ENCODE measurements at regions not wholly inside any gene's neighbourhood (a gene's known extent, or its start where the extent isn't known, plus 50 kb on each side); places are given as distances from the start of the nearest gene placed in this dataset.

DNA sequence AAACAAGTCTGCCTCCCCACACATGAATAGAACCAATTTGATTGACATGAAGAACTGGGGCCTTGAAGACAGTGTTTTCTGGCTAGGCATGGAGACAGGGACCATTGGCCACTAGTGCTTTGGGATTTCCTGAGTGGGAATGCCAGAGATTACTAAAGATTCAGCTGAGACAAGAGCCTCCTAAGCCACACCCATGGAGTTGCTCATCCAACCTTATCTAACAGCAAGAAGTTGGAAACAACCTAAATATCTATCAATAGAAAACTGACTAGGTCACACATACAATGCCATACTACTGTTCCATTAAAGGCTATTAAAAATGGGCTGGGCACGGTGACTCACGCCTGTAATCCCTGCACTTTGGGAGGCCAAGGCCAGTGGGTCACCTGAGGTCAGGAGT is 184.1 kb downstream of the ZBTB18 start:
- TF ChIP-seq, protein P1, sequence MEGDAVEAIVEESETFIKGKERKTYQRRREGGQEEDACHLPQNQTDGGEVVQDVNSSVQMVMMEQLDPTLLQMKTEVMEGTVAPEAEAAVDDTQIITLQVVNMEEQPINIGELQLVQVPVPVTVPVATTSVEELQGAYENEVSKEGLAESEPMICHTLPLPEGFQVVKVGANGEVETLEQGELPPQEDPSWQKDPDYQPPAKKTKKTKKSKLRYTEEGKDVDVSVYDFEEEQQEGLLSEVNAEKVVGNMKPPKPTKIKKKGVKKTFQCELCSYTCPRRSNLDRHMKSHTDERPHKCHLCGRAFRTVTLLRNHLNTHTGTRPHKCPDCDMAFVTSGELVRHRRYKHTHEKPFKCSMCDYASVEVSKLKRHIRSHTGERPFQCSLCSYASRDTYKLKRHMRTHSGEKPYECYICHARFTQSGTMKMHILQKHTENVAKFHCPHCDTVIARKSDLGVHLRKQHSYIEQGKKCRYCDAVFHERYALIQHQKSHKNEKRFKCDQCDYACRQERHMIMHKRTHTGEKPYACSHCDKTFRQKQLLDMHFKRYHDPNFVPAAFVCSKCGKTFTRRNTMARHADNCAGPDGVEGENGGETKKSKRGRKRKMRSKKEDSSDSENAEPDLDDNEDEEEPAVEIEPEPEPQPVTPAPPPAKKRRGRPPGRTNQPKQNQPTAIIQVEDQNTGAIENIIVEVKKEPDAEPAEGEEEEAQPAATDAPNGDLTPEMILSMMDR (IDR thresholded peaks at IDR 0.05 in 2 of 3, conservative IDR thresholded peaks at IDR 0.05 in 1 of 3; ENCODE audit: control insufficient read depth in 2 of 3, extremely low read depth in 1 of 3, insufficient read depth in 1 of 3, low read depth in 3 of 3, low read length in 3 of 3): no peak
- TF ChIP-seq FOS (IDR thresholded peaks at IDR 0.05; ENCODE audit: borderline replicate concordance, extremely low read depth, insufficient read length) (no peak), EZH2 (IDR thresholded peaks at IDR 0.05; ENCODE audit: borderline replicate concordance, control insufficient read depth, low read depth, low read length) (no peak), MYC (IDR thresholded peaks at IDR 0.05; ENCODE audit: insufficient read depth, insufficient read length, insufficient replicate concordance, low read length, severe bottlenecking) (no peak), CBX3 (IDR thresholded peaks at IDR 0.05; ENCODE audit: borderline replicate concordance, low read depth) (no peak), FOXK2 (IDR thresholded peaks at IDR 0.05) (no peak), ZNF274 (IDR thresholded peaks at IDR 0.05; ENCODE audit: insufficient read depth, insufficient read length) (no peak), SUZ12 (IDR thresholded peaks at IDR 0.05; ENCODE audit: unreplicated experiment) (no peak), ZNF24 (IDR thresholded peaks at IDR 0.05) (no peak), RAD21 (IDR thresholded peaks at IDR 0.05; ENCODE audit: insufficient read depth, low read depth, low read length) (no peak), BHLHE40 (IDR thresholded peaks at IDR 0.05; ENCODE audit: borderline replicate concordance in 1 of 2, low read depth in 2 of 2, low read length in 1 of 2) (no peak)
- TF ChIP-seq, protein P2, sequence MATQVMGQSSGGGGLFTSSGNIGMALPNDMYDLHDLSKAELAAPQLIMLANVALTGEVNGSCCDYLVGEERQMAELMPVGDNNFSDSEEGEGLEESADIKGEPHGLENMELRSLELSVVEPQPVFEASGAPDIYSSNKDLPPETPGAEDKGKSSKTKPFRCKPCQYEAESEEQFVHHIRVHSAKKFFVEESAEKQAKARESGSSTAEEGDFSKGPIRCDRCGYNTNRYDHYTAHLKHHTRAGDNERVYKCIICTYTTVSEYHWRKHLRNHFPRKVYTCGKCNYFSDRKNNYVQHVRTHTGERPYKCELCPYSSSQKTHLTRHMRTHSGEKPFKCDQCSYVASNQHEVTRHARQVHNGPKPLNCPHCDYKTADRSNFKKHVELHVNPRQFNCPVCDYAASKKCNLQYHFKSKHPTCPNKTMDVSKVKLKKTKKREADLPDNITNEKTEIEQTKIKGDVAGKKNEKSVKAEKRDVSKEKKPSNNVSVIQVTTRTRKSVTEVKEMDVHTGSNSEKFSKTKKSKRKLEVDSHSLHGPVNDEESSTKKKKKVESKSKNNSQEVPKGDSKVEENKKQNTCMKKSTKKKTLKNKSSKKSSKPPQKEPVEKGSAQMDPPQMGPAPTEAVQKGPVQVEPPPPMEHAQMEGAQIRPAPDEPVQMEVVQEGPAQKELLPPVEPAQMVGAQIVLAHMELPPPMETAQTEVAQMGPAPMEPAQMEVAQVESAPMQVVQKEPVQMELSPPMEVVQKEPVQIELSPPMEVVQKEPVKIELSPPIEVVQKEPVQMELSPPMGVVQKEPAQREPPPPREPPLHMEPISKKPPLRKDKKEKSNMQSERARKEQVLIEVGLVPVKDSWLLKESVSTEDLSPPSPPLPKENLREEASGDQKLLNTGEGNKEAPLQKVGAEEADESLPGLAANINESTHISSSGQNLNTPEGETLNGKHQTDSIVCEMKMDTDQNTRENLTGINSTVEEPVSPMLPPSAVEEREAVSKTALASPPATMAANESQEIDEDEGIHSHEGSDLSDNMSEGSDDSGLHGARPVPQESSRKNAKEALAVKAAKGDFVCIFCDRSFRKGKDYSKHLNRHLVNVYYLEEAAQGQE (IDR thresholded peaks at IDR 0.05; ENCODE audit: low read depth, low read length): no peak
- TF ChIP-seq, protein P3, sequence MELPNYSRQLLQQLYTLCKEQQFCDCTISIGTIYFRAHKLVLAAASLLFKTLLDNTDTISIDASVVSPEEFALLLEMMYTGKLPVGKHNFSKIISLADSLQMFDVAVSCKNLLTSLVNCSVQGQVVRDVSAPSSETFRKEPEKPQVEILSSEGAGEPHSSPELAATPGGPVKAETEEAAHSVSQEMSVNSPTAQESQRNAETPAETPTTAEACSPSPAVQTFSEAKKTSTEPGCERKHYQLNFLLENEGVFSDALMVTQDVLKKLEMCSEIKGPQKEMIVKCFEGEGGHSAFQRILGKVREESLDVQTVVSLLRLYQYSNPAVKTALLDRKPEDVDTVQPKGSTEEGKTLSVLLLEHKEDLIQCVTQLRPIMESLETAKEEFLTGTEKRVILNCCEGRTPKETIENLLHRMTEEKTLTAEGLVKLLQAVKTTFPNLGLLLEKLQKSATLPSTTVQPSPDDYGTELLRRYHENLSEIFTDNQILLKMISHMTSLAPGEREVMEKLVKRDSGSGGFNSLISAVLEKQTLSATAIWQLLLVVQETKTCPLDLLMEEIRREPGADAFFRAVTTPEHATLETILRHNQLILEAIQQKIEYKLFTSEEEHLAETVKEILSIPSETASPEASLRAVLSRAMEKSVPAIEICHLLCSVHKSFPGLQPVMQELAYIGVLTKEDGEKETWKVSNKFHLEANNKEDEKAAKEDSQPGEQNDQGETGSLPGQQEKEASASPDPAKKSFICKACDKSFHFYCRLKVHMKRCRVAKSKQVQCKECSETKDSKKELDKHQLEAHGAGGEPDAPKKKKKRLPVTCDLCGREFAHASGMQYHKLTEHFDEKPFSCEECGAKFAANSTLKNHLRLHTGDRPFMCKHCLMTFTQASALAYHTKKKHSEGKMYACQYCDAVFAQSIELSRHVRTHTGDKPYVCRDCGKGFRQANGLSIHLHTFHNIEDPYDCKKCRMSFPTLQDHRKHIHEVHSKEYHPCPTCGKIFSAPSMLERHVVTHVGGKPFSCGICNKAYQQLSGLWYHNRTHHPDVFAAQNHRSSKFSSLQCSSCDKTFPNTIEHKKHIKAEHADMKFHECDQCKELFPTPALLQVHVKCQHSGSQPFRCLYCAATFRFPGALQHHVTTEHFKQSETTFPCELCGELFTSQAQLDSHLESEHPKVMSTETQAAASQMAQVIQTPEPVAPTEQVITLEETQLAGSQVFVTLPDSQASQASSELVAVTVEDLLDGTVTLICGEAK (IDR thresholded peaks at IDR 0.05; ENCODE audit: borderline replicate concordance): no peak
- TF ChIP-seq, protein P4, sequence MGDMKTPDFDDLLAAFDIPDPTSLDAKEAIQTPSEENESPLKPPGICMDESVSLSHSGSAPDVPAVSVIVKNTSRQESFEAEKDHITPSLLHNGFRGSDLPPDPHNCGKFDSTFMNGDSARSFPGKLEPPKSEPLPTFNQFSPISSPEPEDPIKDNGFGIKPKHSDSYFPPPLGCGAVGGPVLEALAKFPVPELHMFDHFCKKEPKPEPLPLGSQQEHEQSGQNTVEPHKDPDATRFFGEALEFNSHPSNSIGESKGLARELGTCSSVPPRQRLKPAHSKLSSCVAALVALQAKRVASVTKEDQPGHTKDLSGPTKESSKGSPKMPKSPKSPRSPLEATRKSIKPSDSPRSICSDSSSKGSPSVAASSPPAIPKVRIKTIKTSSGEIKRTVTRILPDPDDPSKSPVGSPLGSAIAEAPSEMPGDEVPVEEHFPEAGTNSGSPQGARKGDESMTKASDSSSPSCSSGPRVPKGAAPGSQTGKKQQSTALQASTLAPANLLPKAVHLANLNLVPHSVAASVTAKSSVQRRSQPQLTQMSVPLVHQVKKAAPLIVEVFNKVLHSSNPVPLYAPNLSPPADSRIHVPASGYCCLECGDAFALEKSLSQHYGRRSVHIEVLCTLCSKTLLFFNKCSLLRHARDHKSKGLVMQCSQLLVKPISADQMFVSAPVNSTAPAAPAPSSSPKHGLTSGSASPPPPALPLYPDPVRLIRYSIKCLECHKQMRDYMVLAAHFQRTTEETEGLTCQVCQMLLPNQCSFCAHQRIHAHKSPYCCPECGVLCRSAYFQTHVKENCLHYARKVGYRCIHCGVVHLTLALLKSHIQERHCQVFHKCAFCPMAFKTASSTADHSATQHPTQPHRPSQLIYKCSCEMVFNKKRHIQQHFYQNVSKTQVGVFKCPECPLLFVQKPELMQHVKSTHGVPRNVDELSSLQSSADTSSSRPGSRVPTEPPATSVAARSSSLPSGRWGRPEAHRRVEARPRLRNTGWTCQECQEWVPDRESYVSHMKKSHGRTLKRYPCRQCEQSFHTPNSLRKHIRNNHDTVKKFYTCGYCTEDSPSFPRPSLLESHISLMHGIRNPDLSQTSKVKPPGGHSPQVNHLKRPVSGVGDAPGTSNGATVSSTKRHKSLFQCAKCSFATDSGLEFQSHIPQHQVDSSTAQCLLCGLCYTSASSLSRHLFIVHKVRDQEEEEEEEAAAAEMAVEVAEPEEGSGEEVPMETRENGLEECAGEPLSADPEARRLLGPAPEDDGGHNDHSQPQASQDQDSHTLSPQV (IDR thresholded peaks at IDR 0.05): no peak
